SK-N-SH (cell line): ENCODE measurements at regions not wholly inside any gene's neighbourhood (a gene's known extent, or its start where the extent isn't known, plus 50 kb on each side); places are given as distances from the start of the nearest gene placed in this dataset.

Source experiments
- CTCF ChIA-PET: fragments of 300-600, 350-600 bp; formaldehyde crosslinking; extraction: SDS; loops from one replicate; lab custom pipeline; 2021; lab: Yijun Ruan, JAX
- POLR2A ChIA-PET: fragments of 350-600 bp; sonication (Branson Sonifier 250); formaldehyde crosslinking; extraction: SDS; loops from one replicate; lab custom pipeline; 2020; ENCODE audit warnings: antibody characterized with exemption, inconsistent platforms; lab: Yijun Ruan, JAX
- DNase-seq: peaks from one replicate; pipeline ENCODE4 v3.0.0; 2012
- H2AFZ ChIP-seq: fragments of 200-600 bp; sonication (generic); 2 replicates; pipeline ENCODE4 v1.8.1; 2016; ENCODE audit warnings: antibody characterized with exemption, mild to moderate bottlenecking, low read depth
- H3F3A ChIP-seq: fragments of 200-600 bp; sonication (generic); replicated peaks from 2 replicates; pipeline ENCODE3; 2016; ENCODE audit warnings: antibody characterized with exemption, mild to moderate bottlenecking; ENCODE audit not compliant: insufficient read depth
- H3K27ac ChIP-seq, 2 experiments: fragments of 200-500 bp in 1 of 2; fragments of 200-600 bp in 1 of 2; sonication (Bioruptor generic) in 1 of 2; sonication (generic), shearing (Covaris generic) in 1 of 2; 2 replicates each; pipeline versions ENCODE4 v1.5.1 to v1.6.1; 2014 to 2016; ENCODE audit warnings: low read depth in 2 of 2, inconsistent platforms in 1 of 2, low read length in 1 of 2, mild to moderate bottlenecking in 1 of 2, mixed read lengths in 1 of 2
- H3K27me3 ChIP-seq: fragments of 200-600 bp; sonication (generic), shearing (Covaris generic); 2 replicates; pipeline ENCODE4 v1.6.1; 2016; ENCODE audit warnings: mixed run types; ENCODE audit not compliant: insufficient read depth
- H3K36me3 ChIP-seq, 2 experiments: fragments of 200-500 bp in 1 of 2; fragments of 200-600 bp in 1 of 2; sonication (Bioruptor generic) in 1 of 2; sonication (generic) in 1 of 2; replicated peaks in 1 of 2; 2 replicates each; pipeline versions ENCODE3 to v1.5.1; 2014 to 2016; ENCODE audit warnings: low read length in 1 of 2, mild to moderate bottlenecking in 1 of 2; ENCODE audit not compliant: insufficient read depth in 2 of 2, control insufficient read depth in 1 of 2
- H3K4me1 ChIP-seq, 2 experiments: fragments of 200-500 bp in 1 of 2; fragments of 200-600 bp in 1 of 2; sonication (Bioruptor generic) in 1 of 2; sonication (generic), shearing (Covaris generic) in 1 of 2; 2 replicates each; pipeline versions ENCODE4 v1.5.1 to v1.6.1; 2014 to 2016; ENCODE audit warnings: low read depth in 1 of 2, low read length in 1 of 2, mixed run types in 1 of 2; ENCODE audit not compliant: insufficient read depth in 2 of 2, control insufficient read depth in 1 of 2
- H3K4me2 ChIP-seq: fragments of 200-600 bp; sonication (generic), shearing (Covaris generic); 2 replicates; pipeline ENCODE4 v1.6.1; 2017; ENCODE audit warnings: mixed run types
- H3K4me3 ChIP-seq, 2 experiments: fragments of 200-500 bp in 1 of 2; fragments of 200-600 bp in 1 of 2; sonication (Bioruptor generic) in 1 of 2; sonication (generic), shearing (Covaris generic) in 1 of 2; 2 replicates each; pipeline versions ENCODE4 v1.5.1 to v1.8.1; 2014 to 2016; ENCODE audit warnings: low read depth in 2 of 2, inconsistent platforms in 1 of 2, low read length in 1 of 2, mild to moderate bottlenecking in 1 of 2, mixed read lengths in 1 of 2, moderate library complexity in 1 of 2
- H3K79me2 ChIP-seq: fragments of 200-600 bp; sonication (generic); 2 replicates; pipeline ENCODE4 v1.8.1; 2017; ENCODE audit warnings: mild to moderate bottlenecking; ENCODE audit not compliant: insufficient read depth
- H3K9ac ChIP-seq: fragments of 200-600 bp; sonication (generic); 2 replicates; pipeline ENCODE4 v1.6.1; 2017; ENCODE audit warnings: mixed run types
- H3K9me2 ChIP-seq: fragments of 200-600 bp; sonication (generic); 2 replicates; pipeline ENCODE4 v1.6.1; 2017; ENCODE audit warnings: mixed run types
- H3K9me3 ChIP-seq: fragments of 200-600 bp; sonication (generic); 2 replicates; pipeline ENCODE4 v1.6.1; 2017; ENCODE audit warnings: mixed run types, mild to moderate bottlenecking, moderate library complexity
- H4K20me1 ChIP-seq: fragments of 200-600 bp; sonication (generic); 2 replicates; pipeline ENCODE4 v1.6.1; 2017; ENCODE audit warnings: mild to moderate bottlenecking, mixed run types; ENCODE audit not compliant: insufficient read depth
- CHD2 ChIP-seq: fragments of 150-350 bp; IDR thresholded peaks from 2 replicates; pipeline ENCODE4 v1.6.1; 2018; ENCODE audit warnings: low read length; ENCODE audit not compliant: partially characterized antibody
- CTCF ChIP-seq: fragments of 200-600 bp; sonication (generic); IDR thresholded peaks from 2 replicates; pipeline ENCODE4 v1.6.1; 2017; ENCODE audit warnings: antibody characterized with exemption, mild to moderate bottlenecking, moderate library complexity
- GATA2 ChIP-seq: sonication (generic); formaldehyde crosslinking; IDR thresholded peaks from 2 replicates; pipeline ENCODE4 v1.5.0; 2020; ENCODE audit warnings: mild to moderate bottlenecking, missing genetic modification reagents
- JUND ChIP-seq: IDR thresholded peaks from 2 replicates; pipeline ENCODE4 v1.4.0; 2012
- MEF2A ChIP-seq: IDR thresholded peaks from 2 replicates; pipeline ENCODE4 v1.4.0; 2012; ENCODE audit warnings: low read depth, borderline replicate concordance
- MXI1 ChIP-seq: IDR thresholded peaks from 2 replicates; pipeline ENCODE4 v1.6.1; 2012; ENCODE audit warnings: mild to moderate bottlenecking, low read depth, low read length, improper control_type of control experiment
- NRF1 ChIP-seq: IDR thresholded peaks from 2 replicates; pipeline ENCODE4 v1.6.1; 2012; ENCODE audit warnings: low read depth, mild to moderate bottlenecking, low read length
- PBX3 ChIP-seq: IDR thresholded peaks from 2 replicates; pipeline ENCODE4; 2012
- RCOR1 ChIP-seq: fragments of 150-350 bp; IDR thresholded peaks from 2 replicates; pipeline ENCODE4 v1.6.1; 2017; ENCODE audit warnings: antibody characterized with exemption, low read length
- REST ChIP-seq: IDR thresholded peaks from 2 replicates; pipeline ENCODE4 v1.6.1; 2012; ENCODE audit warnings: mild to moderate bottlenecking, low read depth, low read length, moderate library complexity
- SIN3A ChIP-seq: IDR thresholded peaks from 2 replicates; pipeline ENCODE4 v1.6.1; 2012; ENCODE audit warnings: low read depth, mild to moderate bottlenecking, low read length, moderate library complexity, borderline replicate concordance
- TCF12 ChIP-seq: IDR thresholded peaks from 2 replicates; pipeline ENCODE4 v1.4.0; 2012
- WGBS: methylation state at CpG from one replicate; pipeline ENCODE4 v1.1.6; 2017; ENCODE audit warnings: low lambda C conversion rate; 5-methylcytosine and 5-hydroxymethylcytosine counted together
- TF ChIP-seq, protein P1 (sequence below): IDR thresholded peaks from 2 replicates; pipeline ENCODE4 v1.4.0; 2012; ENCODE audit warnings: low read depth

- no peak overlapping the region for H3K9ac ChIP-seq
- WGBS, result 59% methylated on average over 11 of the region's 11 CpGs
- H3K9me3 ChIP-seq, result no peaks in the 10 kb centered on the region
- no peaks in the 10 kb centered on the region for H3K9me2 ChIP-seq
- no peaks in the 10 kb centered on the region for H4K20me1 ChIP-seq
- H3K27me3 ChIP-seq, result no peaks in the 10 kb centered on the region; the same call in 1 of the 2 replicates
- DNase-seq, result no peak
- ChIA-PET POLR2A (no interaction called here), CTCF (interaction anchor here (0.9 to 3.4 kb wide), 2 partner anchors 14 to 707 kb away, joined by 3 to 20 read pairs; no protein-coding TSS in a partner anchor)
- H3K79me2 ChIP-seq, result no peaks in the 10 kb centered on the region
- no peaks in the 10 kb centered on the region for H3F3A ChIP-seq
- H2AFZ ChIP-seq, result no peak overlapping the region
- H3K27ac ChIP-seq, result no peak overlapping the region
- H3K4me2 ChIP-seq, result no peak overlapping the region
- no peaks in the 10 kb centered on the region for H3K36me3 ChIP-seq
- H3K4me3 ChIP-seq, result no peak overlapping the region
- TF ChIP-seq TCF12 (no peak), MXI1 (no peak), SIN3A (no peak), NRF1 (no peak), REST (no peak), PBX3 (no peak), GATA2 (no peak), JUND (no peak), CTCF (no peak), MEF2A (no peak), CHD2 (no peak), RCOR1 (no peak)
- TF ChIP-seq, protein P1, sequence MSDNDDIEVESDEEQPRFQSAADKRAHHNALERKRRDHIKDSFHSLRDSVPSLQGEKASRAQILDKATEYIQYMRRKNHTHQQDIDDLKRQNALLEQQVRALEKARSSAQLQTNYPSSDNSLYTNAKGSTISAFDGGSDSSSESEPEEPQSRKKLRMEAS, result no peak
- no peaks in the 10 kb centered on the region for H3K4me1 ChIP-seq
These were observed 103.7 kb downstream of the AXIN2 start for GRCh38 chr17:65457635-65458257.
